8988T (cell line): ENCODE measurements at regions not wholly inside any gene's neighbourhood (a gene's known extent, or its start where the extent isn't known, plus 50 kb on each side); places are given as distances from the start of the nearest gene placed in this dataset.

Experiments
- DNase-seq: peaks from one replicate; pipeline ENCODE4 v3.0.0; 2011

GRCh38 chr4:31549256-31549655 lies 829.1 kb downstream of the PCDH7 start:
- DNase-seq, result no peak

GRCh38 chr4:31557437-31557836 lies 837.3 kb downstream of the PCDH7 start:
- DNase-seq, result no peak

GRCh38 chr4:31573554-31573953 lies 853.4 kb downstream of the PCDH7 start:
- DNase-seq, result no peak

- DNase-seq, result no peak
Measured at GRCh38 chr4:31575504-31575903, 855.3 kb downstream of the PCDH7 start.

GRCh38 chr4:31580843-31581242 lies 860.7 kb downstream of the PCDH7 start:
- DNase-seq, result no peak

- no peak for DNase-seq
Measured at GRCh38 chr4:31585503-31585902, 865.3 kb downstream of the PCDH7 start.

- no peak for DNase-seq
Measured at GRCh38 chr4:31592293-31592692, 872.1 kb downstream of the PCDH7 start.

GRCh38 chr4:31595496-31595895 lies 875.3 kb downstream of the PCDH7 start:
- no peak for DNase-seq

GRCh38 chr4:31598639-31599038 lies 878.5 kb downstream of the PCDH7 start:
- DNase-seq, result no peak

GRCh38 chr4:31601793-31602192 lies 881.6 kb downstream of the PCDH7 start:
- DNase-seq, result no peak

GRCh38 chr4:31613946-31614623 lies 893.9 kb downstream of the PCDH7 start:
- no peak for DNase-seq

- DNase-seq, result no peak
Measured at GRCh38 chr4:31617667-31618066, 897.5 kb downstream of the PCDH7 start.

- DNase-seq, result no peak
Measured at GRCh38 chr4:31620476-31620875, 900.3 kb downstream of the PCDH7 start.

- DNase-seq, result no peak
Measured at GRCh38 chr4:31645236-31645635, 925.1 kb downstream of the PCDH7 start.

GRCh38 chr4:31647786-31648185 lies 927.6 kb downstream of the PCDH7 start:
- DNase-seq, result no peak

GRCh38 chr4:31649878-31650277 lies 929.7 kb downstream of the PCDH7 start:
- DNase-seq, result no peak

GRCh38 chr4:31651541-31651940 lies 931.4 kb downstream of the PCDH7 start:
- no peak for DNase-seq

GRCh38 chr4:31655328-31655727 lies 935.2 kb downstream of the PCDH7 start:
- no peak for DNase-seq

GRCh38 chr4:31657859-31658570 lies 937.8 kb downstream of the PCDH7 start:
- DNase-seq, result no peak

- no peak for DNase-seq
Measured at GRCh38 chr4:31660916-31661315, 940.7 kb downstream of the PCDH7 start.

GRCh38 chr4:31662951-31663350 lies 942.8 kb downstream of the PCDH7 start:
- no peak for DNase-seq

GRCh38 chr4:31667686-31668085 lies 947.5 kb downstream of the PCDH7 start:
- DNase-seq, result no peak

GRCh38 chr4:31674313-31674947 lies 954.3 kb downstream of the PCDH7 start:
- DNase-seq, result no peak

- DNase-seq, result no peak
Measured at GRCh38 chr4:31678356-31678755, 958.2 kb downstream of the PCDH7 start.
